ENCODE measurements at regions not wholly inside any gene's neighbourhood (a gene's known extent, or its start where the extent isn't known, plus 50 kb on each side); places are given as distances from the start of the nearest gene placed in this dataset.

DNA sequence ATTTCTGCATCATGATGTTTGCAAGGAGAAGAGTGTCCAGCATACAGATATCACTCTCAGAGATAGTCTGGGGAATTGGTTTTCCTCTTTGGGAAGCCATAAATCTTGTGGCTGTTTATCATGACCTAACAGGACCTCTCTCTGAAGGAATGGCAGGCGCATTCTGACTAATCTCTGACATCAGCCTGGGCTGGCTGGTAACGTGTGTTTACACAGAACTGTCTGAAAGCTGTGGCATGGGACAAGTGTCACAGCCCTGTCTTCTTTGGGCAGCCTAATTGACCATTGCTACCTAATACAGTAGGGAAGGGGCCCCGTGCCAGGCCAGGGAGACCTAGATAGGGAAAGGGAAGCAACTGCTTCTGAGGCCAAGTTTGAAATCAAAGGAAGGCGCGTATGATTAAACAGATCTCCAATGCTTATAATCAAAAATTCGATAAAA is 73.9 kb upstream of the CABCOCO1 start (continued):
- TF ChIP-seq, protein P1, sequence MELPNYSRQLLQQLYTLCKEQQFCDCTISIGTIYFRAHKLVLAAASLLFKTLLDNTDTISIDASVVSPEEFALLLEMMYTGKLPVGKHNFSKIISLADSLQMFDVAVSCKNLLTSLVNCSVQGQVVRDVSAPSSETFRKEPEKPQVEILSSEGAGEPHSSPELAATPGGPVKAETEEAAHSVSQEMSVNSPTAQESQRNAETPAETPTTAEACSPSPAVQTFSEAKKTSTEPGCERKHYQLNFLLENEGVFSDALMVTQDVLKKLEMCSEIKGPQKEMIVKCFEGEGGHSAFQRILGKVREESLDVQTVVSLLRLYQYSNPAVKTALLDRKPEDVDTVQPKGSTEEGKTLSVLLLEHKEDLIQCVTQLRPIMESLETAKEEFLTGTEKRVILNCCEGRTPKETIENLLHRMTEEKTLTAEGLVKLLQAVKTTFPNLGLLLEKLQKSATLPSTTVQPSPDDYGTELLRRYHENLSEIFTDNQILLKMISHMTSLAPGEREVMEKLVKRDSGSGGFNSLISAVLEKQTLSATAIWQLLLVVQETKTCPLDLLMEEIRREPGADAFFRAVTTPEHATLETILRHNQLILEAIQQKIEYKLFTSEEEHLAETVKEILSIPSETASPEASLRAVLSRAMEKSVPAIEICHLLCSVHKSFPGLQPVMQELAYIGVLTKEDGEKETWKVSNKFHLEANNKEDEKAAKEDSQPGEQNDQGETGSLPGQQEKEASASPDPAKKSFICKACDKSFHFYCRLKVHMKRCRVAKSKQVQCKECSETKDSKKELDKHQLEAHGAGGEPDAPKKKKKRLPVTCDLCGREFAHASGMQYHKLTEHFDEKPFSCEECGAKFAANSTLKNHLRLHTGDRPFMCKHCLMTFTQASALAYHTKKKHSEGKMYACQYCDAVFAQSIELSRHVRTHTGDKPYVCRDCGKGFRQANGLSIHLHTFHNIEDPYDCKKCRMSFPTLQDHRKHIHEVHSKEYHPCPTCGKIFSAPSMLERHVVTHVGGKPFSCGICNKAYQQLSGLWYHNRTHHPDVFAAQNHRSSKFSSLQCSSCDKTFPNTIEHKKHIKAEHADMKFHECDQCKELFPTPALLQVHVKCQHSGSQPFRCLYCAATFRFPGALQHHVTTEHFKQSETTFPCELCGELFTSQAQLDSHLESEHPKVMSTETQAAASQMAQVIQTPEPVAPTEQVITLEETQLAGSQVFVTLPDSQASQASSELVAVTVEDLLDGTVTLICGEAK (IDR thresholded peaks at IDR 0.05) = no peak
- TF ChIP-seq, protein P1 (CRISPR knock-in tag; IDR thresholded peaks at IDR 0.05) = no peak
- TF ChIP-seq ZFP1 (CRISPR knock-in tag; IDR thresholded peaks at IDR 0.05) (no peak), BACH1 (tag; IDR thresholded peaks at IDR 0.05) (no peak), CBX3 (IDR thresholded peaks at IDR 0.05; ENCODE audit: borderline replicate concordance in 1 of 2, low read length in 2 of 2) (no peak), C11orf30 (IDR thresholded peaks at IDR 0.05; ENCODE audit: low read depth) (no peak), MCM5 (IDR thresholded peaks at IDR 0.05; ENCODE audit: low read depth) (no peak)
- TF ChIP-seq, protein P2, sequence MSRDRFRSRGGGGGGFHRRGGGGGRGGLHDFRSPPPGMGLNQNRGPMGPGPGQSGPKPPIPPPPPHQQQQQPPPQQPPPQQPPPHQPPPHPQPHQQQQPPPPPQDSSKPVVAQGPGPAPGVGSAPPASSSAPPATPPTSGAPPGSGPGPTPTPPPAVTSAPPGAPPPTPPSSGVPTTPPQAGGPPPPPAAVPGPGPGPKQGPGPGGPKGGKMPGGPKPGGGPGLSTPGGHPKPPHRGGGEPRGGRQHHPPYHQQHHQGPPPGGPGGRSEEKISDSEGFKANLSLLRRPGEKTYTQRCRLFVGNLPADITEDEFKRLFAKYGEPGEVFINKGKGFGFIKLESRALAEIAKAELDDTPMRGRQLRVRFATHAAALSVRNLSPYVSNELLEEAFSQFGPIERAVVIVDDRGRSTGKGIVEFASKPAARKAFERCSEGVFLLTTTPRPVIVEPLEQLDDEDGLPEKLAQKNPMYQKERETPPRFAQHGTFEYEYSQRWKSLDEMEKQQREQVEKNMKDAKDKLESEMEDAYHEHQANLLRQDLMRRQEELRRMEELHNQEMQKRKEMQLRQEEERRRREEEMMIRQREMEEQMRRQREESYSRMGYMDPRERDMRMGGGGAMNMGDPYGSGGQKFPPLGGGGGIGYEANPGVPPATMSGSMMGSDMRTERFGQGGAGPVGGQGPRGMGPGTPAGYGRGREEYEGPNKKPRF (IDR thresholded peaks at IDR 0.05; ENCODE audit: low read depth, low read length) = no peak
- TF ChIP-seq, protein P3, sequence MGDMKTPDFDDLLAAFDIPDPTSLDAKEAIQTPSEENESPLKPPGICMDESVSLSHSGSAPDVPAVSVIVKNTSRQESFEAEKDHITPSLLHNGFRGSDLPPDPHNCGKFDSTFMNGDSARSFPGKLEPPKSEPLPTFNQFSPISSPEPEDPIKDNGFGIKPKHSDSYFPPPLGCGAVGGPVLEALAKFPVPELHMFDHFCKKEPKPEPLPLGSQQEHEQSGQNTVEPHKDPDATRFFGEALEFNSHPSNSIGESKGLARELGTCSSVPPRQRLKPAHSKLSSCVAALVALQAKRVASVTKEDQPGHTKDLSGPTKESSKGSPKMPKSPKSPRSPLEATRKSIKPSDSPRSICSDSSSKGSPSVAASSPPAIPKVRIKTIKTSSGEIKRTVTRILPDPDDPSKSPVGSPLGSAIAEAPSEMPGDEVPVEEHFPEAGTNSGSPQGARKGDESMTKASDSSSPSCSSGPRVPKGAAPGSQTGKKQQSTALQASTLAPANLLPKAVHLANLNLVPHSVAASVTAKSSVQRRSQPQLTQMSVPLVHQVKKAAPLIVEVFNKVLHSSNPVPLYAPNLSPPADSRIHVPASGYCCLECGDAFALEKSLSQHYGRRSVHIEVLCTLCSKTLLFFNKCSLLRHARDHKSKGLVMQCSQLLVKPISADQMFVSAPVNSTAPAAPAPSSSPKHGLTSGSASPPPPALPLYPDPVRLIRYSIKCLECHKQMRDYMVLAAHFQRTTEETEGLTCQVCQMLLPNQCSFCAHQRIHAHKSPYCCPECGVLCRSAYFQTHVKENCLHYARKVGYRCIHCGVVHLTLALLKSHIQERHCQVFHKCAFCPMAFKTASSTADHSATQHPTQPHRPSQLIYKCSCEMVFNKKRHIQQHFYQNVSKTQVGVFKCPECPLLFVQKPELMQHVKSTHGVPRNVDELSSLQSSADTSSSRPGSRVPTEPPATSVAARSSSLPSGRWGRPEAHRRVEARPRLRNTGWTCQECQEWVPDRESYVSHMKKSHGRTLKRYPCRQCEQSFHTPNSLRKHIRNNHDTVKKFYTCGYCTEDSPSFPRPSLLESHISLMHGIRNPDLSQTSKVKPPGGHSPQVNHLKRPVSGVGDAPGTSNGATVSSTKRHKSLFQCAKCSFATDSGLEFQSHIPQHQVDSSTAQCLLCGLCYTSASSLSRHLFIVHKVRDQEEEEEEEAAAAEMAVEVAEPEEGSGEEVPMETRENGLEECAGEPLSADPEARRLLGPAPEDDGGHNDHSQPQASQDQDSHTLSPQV (IDR thresholded peaks at IDR 0.05) = no peak

Data from K562 (cell line).